Urinary bladder (tissue), 3 donors: ENCODE measurements at regions not wholly inside any gene's neighbourhood (a gene's known extent, or its start where the extent isn't known, plus 50 kb on each side); places are given as distances from the start of the nearest gene placed in this dataset.
"Not testable (repeated sequence)": the region's sequence is repeated elsewhere in the genome, so short reads cannot be mapped to it uniquely, and the experiment has no call there.

ENCODE experiments used
- DNase-seq: peaks from one replicate; pipeline ENCODE4 v3.0.0-alpha.2; 2015; ENCODE audit errors: extremely low spot score
- H3K27ac ChIP-seq: one replicate; pipeline ENCODE4 v1.5.1; 2013; ENCODE audit warnings: low read depth, mild to moderate bottlenecking, moderate library complexity
- H3K36me3 ChIP-seq: one replicate; pipeline ENCODE4 v1.6.1; 2013; ENCODE audit warnings: mild to moderate bottlenecking, moderate library complexity; ENCODE audit not compliant: insufficient read depth
- H3K4me1 ChIP-seq: one replicate; pipeline ENCODE4 v1.6.1; 2013; ENCODE audit warnings: mild to moderate bottlenecking, moderate library complexity; ENCODE audit not compliant: insufficient read depth
- H3K4me3 ChIP-seq: one replicate; pipeline ENCODE4 v1.5.1; 2013; ENCODE audit warnings: low read depth, low read length
- whole genome bisulfite sequencing: extraction: QIAGEN DNeasy Blood & Tissue Kit; methylation state at CpG from one replicate; pipeline ENCODE4 v1.1.7; 2013; 5-methylcytosine and 5-hydroxymethylcytosine counted together
- donor health status: healthy with polysubstance abuse.
- donor health status: healthy.

DNA sequence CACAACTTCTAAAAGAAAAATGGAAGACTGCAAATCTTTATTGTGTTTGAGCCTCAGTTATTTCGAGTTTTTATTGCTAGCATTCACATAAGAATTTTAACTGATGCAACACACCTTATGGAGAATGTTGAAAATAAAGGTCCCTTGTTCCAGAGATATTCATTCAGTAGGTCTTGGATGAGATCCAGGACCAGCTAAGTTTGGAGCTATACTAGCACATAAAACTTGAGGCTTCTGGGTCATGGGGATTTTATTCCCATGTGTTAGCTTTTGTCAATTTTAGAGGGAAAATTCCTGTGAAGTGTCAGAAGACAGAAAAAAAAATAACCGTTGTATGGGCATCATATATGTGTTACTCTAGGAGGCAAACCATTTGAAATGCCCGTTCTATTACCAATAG, 693.2 kb upstream of the MIS18BP1 start:
- 71% methylated on average over 3 of the region's 3 CpGs for WGBS
- Histone ChIP-seq H3K4me3 (no peak overlapping the region), H3K27ac (no peak overlapping the region), H3K36me3 (no peaks in the 10 kb centered on the region), H3K4me1 (no peaks in the 10 kb centered on the region)
- no peak for DNase-seq

DNA sequence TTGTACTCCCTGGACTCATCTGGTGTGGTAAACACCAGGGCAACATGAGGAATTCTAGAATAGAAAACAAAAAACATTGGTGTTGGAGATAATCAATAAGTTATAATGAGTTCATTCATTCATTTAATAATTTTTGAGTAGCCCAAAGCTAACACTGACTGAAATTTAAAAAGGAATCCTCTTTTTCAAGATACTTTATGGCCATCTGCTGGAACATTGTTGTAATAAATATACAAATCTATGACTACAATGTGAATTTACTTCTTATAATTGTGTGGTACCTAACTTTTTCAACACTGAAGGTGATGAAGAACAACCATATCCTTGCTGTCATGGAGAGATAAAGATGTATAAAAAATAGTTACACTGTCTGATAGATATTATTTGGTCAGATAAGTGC, 687.3 kb upstream of the MIS18BP1 start:
- no peak overlapping the region for H3K27ac ChIP-seq

GRCh38 chr14:45939572-45939971, 686.6 kb upstream of the MIS18BP1 start:
- no peak for DNase-seq
- Histone ChIP-seq H3K4me1 (no peaks in the 10 kb centered on the region), H3K4me3 (no peak overlapping the region)

More for the DNA sequence above, 687.3 kb upstream of the MIS18BP1 start:
- Histone ChIP-seq H3K36me3 (no peaks in the 10 kb centered on the region), H3K4me3 (no peak overlapping the region), H3K4me1 (no peaks in the 10 kb centered on the region)
- DNase-seq = no peak

DNA sequence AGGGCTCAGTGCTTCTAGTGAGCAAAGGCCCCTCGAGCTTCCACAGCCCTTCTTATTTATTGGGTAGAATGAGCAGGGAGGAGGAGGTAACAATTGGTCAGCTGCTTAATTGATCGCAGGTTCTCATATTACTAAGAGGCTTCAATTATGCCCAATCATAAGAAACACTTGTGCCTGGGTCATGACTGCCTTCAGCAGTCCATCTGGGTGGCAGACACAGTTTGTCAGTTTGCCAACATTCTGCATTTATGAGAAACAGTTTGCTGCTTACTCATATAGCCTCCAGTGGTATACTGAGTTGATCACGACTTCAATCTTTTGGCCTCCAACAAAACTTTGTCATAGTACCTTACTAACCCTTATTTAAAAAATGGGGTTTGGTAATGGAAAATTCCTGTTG, 667.0 kb upstream of the MIS18BP1 start:
- not testable (repeated sequence) for H3K27ac ChIP-seq, H3K36me3 ChIP-seq, H3K4me3 ChIP-seq, DNase-seq, H3K4me1 ChIP-seq
- 60% methylated on average over 3 of the region's 3 CpGs for WGBS

More at GRCh38 chr14:45939572-45939971, 686.6 kb upstream of the MIS18BP1 start:
- H3K36me3 ChIP-seq = no peaks in the 10 kb centered on the region
- H3K27ac ChIP-seq = no peak overlapping the region

DNA sequence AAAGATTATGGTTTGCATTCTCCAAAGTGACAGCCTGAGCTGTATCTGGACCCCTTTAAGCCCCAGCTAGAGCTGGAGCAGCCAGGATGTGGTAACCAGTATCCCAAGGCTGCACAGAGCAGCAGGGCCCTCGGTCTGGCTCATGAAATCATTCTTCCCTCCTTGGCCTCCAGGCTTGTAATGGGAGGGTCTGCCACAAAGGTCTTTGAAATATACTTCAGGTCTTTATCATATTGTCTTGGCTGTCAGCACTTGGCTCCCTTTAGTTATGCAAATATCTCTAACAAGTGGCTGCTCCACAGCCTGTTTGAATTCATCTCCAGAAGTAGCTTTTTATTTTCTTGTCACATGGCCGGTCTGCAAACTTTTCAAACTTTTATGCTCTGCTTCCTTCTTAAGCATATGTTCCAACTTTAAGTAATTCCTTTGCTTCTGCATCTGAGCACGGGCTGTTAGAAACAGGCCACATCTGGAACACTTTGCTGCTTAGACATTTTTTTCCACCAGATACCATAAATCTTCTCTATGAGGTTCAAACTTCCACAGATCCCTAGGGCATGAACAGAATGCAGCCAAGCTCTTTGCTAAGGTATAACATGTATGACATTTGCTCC, 663.4 kb upstream of the MIS18BP1 start:
- Histone ChIP-seq H3K4me1 (no peaks in the 10 kb centered on the region), H3K27ac (no peak overlapping the region), H3K36me3 (no peaks in the 10 kb centered on the region), H3K4me3 (no peak overlapping the region)
- 32% methylated on average over 3 of the region's 3 CpGs for WGBS
- no peak for DNase-seq

DNA sequence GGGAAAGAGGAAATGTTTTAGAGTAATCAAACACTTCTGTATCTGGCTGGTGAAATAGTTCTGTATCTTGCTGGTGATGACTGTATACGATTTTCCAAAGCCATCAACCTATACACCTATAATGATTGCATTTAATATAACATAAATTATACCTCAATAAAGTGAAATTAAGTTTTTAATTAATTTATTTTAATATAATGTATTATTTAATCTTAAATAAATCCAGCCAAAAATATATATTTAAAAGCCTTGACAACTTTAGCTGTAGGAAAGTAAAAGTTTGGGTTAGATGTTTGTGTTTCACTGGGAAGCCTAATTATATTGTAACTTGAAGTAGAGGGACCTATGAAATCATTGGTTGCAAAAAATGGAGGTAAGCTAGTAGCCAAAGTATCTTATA, 654.8 kb upstream of the MIS18BP1 start:
- Histone ChIP-seq H3K27ac (no peak overlapping the region), H3K36me3 (no peaks in the 10 kb centered on the region), H3K4me3 (no peak overlapping the region), H3K4me1 (no peaks in the 10 kb centered on the region)
- 70% methylated on average over 1 of the region's 1 CpG for WGBS
- no peak for DNase-seq

DNA sequence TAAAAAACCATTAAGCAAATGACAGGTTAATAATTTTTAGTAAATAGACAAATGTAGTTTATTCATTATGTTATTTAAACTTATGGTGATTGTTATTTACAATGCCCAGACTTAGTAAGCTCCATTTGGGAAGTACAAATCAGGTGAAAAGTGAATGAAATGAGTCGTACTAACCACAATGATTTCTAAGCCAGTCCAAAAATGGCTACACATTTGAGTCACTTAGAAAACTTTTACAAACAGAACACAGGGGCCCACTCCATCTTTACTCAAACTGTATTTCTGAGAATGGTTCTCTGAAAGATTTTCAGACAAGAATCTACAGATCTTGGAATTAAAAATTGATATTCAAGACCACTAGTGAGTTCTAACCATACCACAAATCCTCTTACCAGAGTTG, 653.3 kb upstream of the MIS18BP1 start:
- 75% methylated on average over 1 of the region's 1 CpG for WGBS
- H3K4me1 ChIP-seq = no peaks in the 10 kb centered on the region
- H3K27ac ChIP-seq = no peak overlapping the region
- no peaks in the 10 kb centered on the region for H3K36me3 ChIP-seq
- DNase-seq = no peak
- no peak overlapping the region for H3K4me3 ChIP-seq

GRCh38 chr14:45905672-45906071, 652.7 kb upstream of the MIS18BP1 start:
- WGBS = 73% methylated on average over 1 of the region's 1 CpG
- DNase-seq = no peak
- Histone ChIP-seq H3K4me3 (no peak overlapping the region), H3K27ac (no peak overlapping the region), H3K4me1 (no peaks in the 10 kb centered on the region), H3K36me3 (no peaks in the 10 kb centered on the region)

GRCh38 chr14:45904314-45904713, 651.3 kb upstream of the MIS18BP1 start:
- 97% methylated on average over 1 of the region's 1 CpG for WGBS

GRCh38 chr14:45902241-45902640, 649.2 kb upstream of the MIS18BP1 start:
- DNase-seq = no peak
- no peak overlapping the region for H3K27ac ChIP-seq
- H3K4me3 ChIP-seq = no peak overlapping the region
- H3K36me3 ChIP-seq = no peaks in the 10 kb centered on the region
- H3K4me1 ChIP-seq = no peaks in the 10 kb centered on the region
- WGBS = 75% methylated on average over 3 of the region's 3 CpGs

More at GRCh38 chr14:45904314-45904713, 651.3 kb upstream of the MIS18BP1 start:
- Histone ChIP-seq H3K36me3 (no peaks in the 10 kb centered on the region), H3K27ac (no peak overlapping the region), H3K4me3 (no peak overlapping the region), H3K4me1 (no peaks in the 10 kb centered on the region)
- no peak for DNase-seq

DNA sequence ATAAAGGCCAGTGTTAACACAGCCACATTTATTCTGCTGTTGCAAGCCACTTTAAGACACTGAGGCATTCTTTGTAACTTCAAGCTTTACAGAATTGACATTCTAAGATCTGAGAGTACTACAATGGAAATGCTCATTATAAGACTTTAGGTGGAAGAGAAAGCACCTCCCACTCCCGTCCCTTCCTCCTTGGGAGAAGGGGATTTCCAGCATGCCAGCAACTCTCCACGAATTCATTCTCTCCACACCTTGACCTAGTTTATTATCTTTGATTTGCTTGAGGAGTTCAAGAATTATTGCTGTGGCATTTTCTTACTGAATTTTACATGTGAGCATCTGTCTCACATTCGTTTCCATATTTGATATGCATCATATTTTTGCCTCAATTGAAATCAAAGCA, 644.4 kb upstream of the MIS18BP1 start:
- Histone ChIP-seq H3K4me1 (no peaks in the 10 kb centered on the region), H3K36me3 (no peaks in the 10 kb centered on the region), H3K27ac (no peak overlapping the region), H3K4me3 (no peak overlapping the region)
- 76% methylated on average over 3 of the region's 3 CpGs for WGBS
- no peak for DNase-seq

DNA sequence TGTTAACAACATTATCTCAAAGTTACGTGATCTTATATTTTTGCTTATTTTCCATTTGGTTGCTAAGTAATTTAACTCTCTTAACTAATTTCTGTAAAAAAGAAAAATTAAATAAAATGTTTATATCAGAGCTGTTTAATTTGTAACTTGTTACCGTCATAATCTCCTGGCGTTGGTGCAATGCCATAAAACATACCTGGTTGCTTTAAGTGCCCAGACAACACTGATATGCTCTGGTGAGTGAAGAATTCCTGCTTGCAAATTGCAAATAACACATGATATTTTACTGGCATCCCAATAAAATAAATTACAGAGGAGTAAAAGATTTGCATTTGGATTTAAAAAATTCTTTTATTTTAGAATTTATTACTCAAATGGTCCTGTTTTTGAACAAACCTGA, 640.1 kb upstream of the MIS18BP1 start:
- Histone ChIP-seq H3K27ac (no peak overlapping the region), H3K36me3 (no peaks in the 10 kb centered on the region), H3K4me3 (no peak overlapping the region), H3K4me1 (no peaks in the 10 kb centered on the region)
- DNase-seq = no peak
- WGBS = 52% methylated on average over 3 of the region's 3 CpGs

DNA sequence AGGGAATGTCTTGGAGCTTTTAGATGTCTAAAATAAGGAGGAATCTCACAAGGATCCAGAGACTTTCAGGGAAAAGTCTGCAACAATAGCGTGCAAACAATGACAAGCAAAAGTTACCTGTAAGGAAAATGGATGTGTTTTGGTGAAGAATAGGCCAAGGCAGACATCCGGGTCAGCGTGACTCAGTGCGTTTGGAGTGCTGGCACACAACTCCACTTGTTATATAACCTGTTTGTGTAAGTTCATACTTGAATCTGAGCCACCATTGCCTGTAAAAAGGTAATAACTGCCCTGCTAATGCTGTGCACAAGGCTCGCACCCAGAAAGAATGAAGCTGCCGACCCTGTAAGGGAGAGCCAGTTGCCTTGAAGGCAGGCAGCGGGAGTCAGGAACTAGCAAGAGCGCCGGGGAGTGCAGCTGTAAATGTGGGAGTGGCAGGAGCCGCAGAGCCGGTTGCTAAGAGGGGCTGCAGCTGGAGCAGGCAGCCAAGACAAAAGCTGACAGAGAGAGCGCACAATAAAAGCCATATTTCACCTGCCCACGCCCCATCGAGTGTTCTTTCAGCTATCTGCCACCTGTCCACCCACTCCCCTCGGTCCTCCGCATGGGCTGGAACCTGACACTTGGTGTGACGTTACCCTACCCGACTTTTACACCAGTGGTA, 638.5 kb upstream of the MIS18BP1 start:
- Histone ChIP-seq H3K4me3 (no peak overlapping the region), H3K27ac (no peak overlapping the region), H3K36me3 (no peaks in the 10 kb centered on the region), H3K4me1 (no peaks in the 10 kb centered on the region)
- 43% methylated on average over 18 of the region's 18 CpGs for WGBS
- DNase-seq = peak; percentile 37

- 83% methylated on average over 28 of the region's 28 CpGs for WGBS
Observed at GRCh38 chr14:45888766-45889285, 635.8 kb upstream of the MIS18BP1 start.

More at GRCh38 chr14:45888766-45889285, 635.8 kb upstream of the MIS18BP1 start:
- DNase-seq, H3K4me3 ChIP-seq, H3K27ac ChIP-seq, H3K4me1 ChIP-seq, H3K36me3 ChIP-seq: not testable (repeated sequence)
